GM12891 (cell line): ENCODE measurements at regions not wholly inside any gene's neighbourhood (a gene's known extent, or its start where the extent isn't known, plus 50 kb on each side); places are given as distances from the start of the nearest gene placed in this dataset.

ENCODE experiments used
- PAX5 ChIP-seq: IDR thresholded peaks from 2 replicates; pipeline ENCODE4 v1.6.1; 2011; ENCODE audit warnings: low read length, moderate library complexity, mild to moderate bottlenecking; ENCODE audit not compliant: insufficient read depth, severe bottlenecking
- POLR2A ChIP-seq: IDR thresholded peaks from 2 replicates; pipeline ENCODE4 v1.6.1; 2011; ENCODE audit warnings: low read depth, low read length, control low read depth
- POLR2AphosphoS5 ChIP-seq: IDR thresholded peaks from 2 replicates; pipeline ENCODE4 v1.6.1; 2011; ENCODE audit warnings: low read depth, low read length, control low read depth
- POU2F2 ChIP-seq: IDR thresholded peaks from 2 replicates; pipeline ENCODE4 v1.6.1; 2011; ENCODE audit warnings: low read depth, mild to moderate bottlenecking, control low read depth, low read length, moderate library complexity
- SPI1 ChIP-seq: IDR thresholded peaks from 2 replicates; pipeline ENCODE4 v1.6.1; 2011; ENCODE audit warnings: low read depth, low read length, control low read depth
- TAF1 ChIP-seq: IDR thresholded peaks from 2 replicates; pipeline ENCODE4 v1.6.1; 2011; ENCODE audit warnings: low read depth, low read length, control low read depth

- TF ChIP-seq POU2F2 (no peak), POLR2AphosphoS5 (no peak), SPI1 (no peak), TAF1 (no peak), POLR2A (no peak), PAX5 (no peak)
Observed at GRCh38 chr2:48120759-48121242, 193.7 kb upstream of the FOXN2 start.
